NCI-H748 (cell line): ENCODE measurements at regions not wholly inside any gene's neighbourhood (a gene's known extent, or its start where the extent isn't known, plus 50 kb on each side); places are given as distances from the start of the nearest gene placed in this dataset.
"Not testable (repeated sequence)": the region's sequence is repeated elsewhere in the genome, so short reads cannot be mapped to it uniquely, and the experiment has no call there.

Experiments used
- DNase-seq: peaks from one replicate; lab custom pipeline; 2025; ENCODE audit not compliant: unreplicated experiment; lab: John Stamatoyannopoulos, UW

GRCh38 chr10:78596556-78596955, 472.2 kb upstream of the ZMIZ1 start:
- DNase-seq, result no peak

GRCh38 chr10:78597796-78598555, 470.8 kb upstream of the ZMIZ1 start:
- no peak for DNase-seq

- DNase-seq, result no peak
Observed at GRCh38 chr10:78599122-78599853, 469.5 kb upstream of the ZMIZ1 start.

GRCh38 chr10:78600121-78600665, 468.6 kb upstream of the ZMIZ1 start:
- no peak for DNase-seq

- DNase-seq, result no peak
Observed at GRCh38 chr10:78600740-78601139, 468.0 kb upstream of the ZMIZ1 start.

- DNase-seq, result no peak
Observed at GRCh38 chr10:78602201-78602932, 466.4 kb upstream of the ZMIZ1 start.

- DNase-seq, result no peak
Observed at GRCh38 chr10:78604286-78604685, 464.5 kb upstream of the ZMIZ1 start.

- DNase-seq, result no peak
Observed at GRCh38 chr10:78604721-78605120, 464.0 kb upstream of the ZMIZ1 start.

GRCh38 chr10:78605800-78606350, 462.9 kb upstream of the ZMIZ1 start:
- peak; percentile 1 for DNase-seq

- DNase-seq, result not testable (repeated sequence)
Observed at GRCh38 chr10:78606766-78607165, 462.0 kb upstream of the ZMIZ1 start.

- no peak for DNase-seq
Observed at GRCh38 chr10:78609976-78610375, 458.8 kb upstream of the ZMIZ1 start.

- no peak for DNase-seq
Observed at GRCh38 chr10:78613132-78613531, 455.6 kb upstream of the ZMIZ1 start.

- DNase-seq, result no peak
Observed at GRCh38 chr10:78614267-78614666, 454.5 kb upstream of the ZMIZ1 start.

GRCh38 chr10:78614744-78615143, 454.0 kb upstream of the ZMIZ1 start:
- DNase-seq, result no peak

- peak; percentile 80 for DNase-seq
Observed at GRCh38 chr10:78616125-78616695, 452.6 kb upstream of the ZMIZ1 start.

- DNase-seq, result no peak
Observed at GRCh38 chr10:78617115-78617514, 451.7 kb upstream of the ZMIZ1 start.

- no peak for DNase-seq
Observed at GRCh38 chr10:78617631-78618030, 451.1 kb upstream of the ZMIZ1 start.

GRCh38 chr10:78618050-78618449, 450.7 kb upstream of the ZMIZ1 start:
- DNase-seq, result no peak

- no peak for DNase-seq
Observed at GRCh38 chr10:78619115-78619851, 449.5 kb upstream of the ZMIZ1 start.

- DNase-seq, result no peak
Observed at GRCh38 chr10:78619896-78620295, 448.9 kb upstream of the ZMIZ1 start.
